ENCODE measurements at regions not wholly inside any gene's neighbourhood (a gene's known extent, or its start where the extent isn't known, plus 50 kb on each side); places are given as distances from the start of the nearest gene placed in this dataset.

- no peak for TF ChIP-seq POLR2A (IDR thresholded peaks at IDR 0.05)
- TF ChIP-seq CTCF (IDR thresholded peaks at IDR 0.05) = no peak
- no peak for TF ChIP-seq EP300 (IDR thresholded peaks at IDR 0.05)
Measured at GRCh38 chr4:182083671-182084410, 159.4 kb upstream of the TENM3 start.
